AG09309 (cell line): ENCODE measurements at regions not wholly inside any gene's neighbourhood (a gene's known extent, or its start where the extent isn't known, plus 50 kb on each side); places are given as distances from the start of the nearest gene placed in this dataset.
"Not testable (repeated sequence)": the region's sequence is repeated elsewhere in the genome, so short reads cannot be mapped to it uniquely, and the experiment has no call there.

Source experiments
- DNase-seq: peaks from one replicate; pipeline ENCODE4 v3.0.0-alpha.2; 2010; ENCODE audit warnings: low read depth
- H3K4me3 ChIP-seq: 2 replicates; pipeline ENCODE4 v1.5.1; 2011; ENCODE audit warnings: mild to moderate bottlenecking, low read depth, low read length, moderate library complexity; ENCODE audit not compliant: control insufficient read depth
- TF ChIP-seq, protein P1 (sequence below): IDR thresholded peaks from 2 replicates; pipeline ENCODE4 v1.5.1; 2011; ENCODE audit warnings: mild to moderate bottlenecking, low read depth, low read length, inconsistent platforms; ENCODE audit not compliant: insufficient read depth, control insufficient read depth; ENCODE audit errors: missing control alignments

DNA sequence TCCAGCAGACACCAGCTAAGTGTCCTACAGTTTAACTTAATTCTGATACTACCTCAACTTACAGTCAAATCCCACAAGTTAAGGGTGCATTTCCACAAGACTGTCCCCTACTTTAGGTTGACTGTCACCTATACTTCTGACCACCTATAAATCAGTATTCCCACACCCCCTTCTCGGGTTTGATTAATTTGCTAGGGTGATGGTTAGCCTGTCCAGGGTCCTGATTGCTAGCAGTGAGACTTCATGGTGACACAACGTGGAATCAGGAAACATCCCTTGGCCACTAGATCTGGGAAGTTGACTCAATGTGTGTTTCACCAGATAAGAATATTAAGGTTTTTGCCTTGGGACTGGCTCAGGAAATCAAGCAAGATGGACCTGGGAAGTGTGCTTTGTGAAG lies 88.4 kb downstream of the OR13A1 start:
- DNase-seq, result no peak
- no peak overlapping the region for H3K4me3 ChIP-seq
- TF ChIP-seq, protein P1, sequence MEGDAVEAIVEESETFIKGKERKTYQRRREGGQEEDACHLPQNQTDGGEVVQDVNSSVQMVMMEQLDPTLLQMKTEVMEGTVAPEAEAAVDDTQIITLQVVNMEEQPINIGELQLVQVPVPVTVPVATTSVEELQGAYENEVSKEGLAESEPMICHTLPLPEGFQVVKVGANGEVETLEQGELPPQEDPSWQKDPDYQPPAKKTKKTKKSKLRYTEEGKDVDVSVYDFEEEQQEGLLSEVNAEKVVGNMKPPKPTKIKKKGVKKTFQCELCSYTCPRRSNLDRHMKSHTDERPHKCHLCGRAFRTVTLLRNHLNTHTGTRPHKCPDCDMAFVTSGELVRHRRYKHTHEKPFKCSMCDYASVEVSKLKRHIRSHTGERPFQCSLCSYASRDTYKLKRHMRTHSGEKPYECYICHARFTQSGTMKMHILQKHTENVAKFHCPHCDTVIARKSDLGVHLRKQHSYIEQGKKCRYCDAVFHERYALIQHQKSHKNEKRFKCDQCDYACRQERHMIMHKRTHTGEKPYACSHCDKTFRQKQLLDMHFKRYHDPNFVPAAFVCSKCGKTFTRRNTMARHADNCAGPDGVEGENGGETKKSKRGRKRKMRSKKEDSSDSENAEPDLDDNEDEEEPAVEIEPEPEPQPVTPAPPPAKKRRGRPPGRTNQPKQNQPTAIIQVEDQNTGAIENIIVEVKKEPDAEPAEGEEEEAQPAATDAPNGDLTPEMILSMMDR, result no peak

DNA sequence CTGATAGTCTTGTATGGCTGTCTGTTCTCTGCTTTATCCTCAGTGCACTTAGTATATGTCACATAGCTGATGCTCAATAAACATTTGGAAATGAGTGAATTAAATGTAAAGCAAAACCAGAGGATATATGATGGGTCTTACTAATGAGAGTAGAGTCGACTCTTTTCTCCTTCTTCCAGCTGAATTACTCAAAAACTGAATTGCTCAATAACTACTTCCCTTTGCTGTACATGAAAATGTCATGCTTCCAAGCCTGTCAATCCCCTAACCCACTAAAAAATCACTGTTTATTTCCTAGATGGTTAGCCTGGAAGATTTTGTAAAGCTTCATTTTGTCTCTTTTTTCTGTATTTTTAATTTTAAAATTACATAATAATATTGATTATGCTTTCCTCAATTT lies 88.0 kb downstream of the OR13A1 start:
- no peak overlapping the region for H3K4me3 ChIP-seq
- TF ChIP-seq, protein P1, result no peak
- no peak for DNase-seq

DNA sequence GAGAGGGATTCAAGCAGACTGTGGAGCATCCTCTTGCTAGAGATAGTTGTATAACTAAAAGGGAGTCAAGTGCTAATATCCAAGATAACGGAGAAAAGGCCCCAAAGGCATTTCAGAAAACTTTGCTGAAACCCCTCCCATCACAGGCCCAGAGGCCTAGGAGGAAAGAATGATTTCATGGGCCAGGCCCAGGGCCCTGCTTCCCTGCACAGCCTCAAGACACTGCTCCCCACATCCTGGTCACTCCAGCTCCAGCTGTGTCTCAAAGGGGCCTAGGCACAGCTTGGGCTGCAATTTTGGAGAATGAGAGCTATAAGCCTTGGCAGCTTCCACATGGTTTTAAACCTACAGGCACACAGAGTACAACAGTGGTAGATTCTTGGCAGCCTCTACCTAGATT lies 85.6 kb downstream of the OR13A1 start:
- H3K4me3 ChIP-seq, result no peak overlapping the region
- no peak for DNase-seq
- TF ChIP-seq, protein P1, result no peak

DNA sequence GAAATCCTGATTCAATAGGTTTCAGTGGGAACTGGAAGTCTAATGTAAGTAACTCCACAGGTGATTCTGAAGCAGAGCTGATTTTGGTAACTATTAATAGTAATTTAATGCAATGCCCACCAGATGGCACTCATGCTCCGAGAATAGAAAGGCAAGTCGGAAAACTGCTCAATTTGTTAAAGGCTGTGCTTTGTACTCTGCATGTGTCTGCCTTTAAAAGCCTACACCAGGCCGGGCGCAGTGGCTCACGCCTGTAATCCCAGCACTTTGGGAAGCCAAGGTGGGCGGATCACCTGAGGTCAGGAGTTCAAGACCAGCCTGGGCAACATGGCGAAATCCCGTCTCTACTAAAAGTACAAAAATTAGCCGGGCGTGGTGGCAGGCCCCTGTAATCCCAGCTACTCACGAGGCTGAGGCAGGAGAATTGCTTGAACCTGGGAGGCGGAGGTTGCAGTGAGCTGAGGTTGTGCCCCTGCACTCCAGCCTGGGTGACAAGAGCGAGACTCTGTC lies 80.1 kb downstream of the OR13A1 start:
- TF ChIP-seq, protein P1, result peak; percentile 50
- not testable (repeated sequence) for H3K4me3 ChIP-seq

DNA sequence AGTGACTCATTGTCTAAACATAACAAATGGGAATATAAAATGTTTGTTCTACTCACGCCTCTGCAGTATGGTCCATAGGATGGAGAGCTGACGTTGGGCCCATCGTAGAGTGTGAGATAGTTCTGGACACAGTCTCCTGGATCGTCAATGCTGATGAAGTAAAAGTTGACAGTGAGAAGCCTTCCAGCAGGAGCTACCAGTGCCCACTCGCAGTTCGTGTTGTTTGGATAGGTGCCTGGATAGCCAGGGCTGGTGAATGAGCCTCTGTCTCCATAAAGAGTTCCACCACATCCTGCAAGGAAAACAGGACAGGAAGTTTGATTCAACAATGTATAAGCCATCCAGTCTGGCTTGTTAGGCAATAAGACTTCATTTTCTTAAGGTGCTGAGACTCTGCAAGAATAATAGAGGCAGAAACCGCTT lies 79.6 kb downstream of the OR13A1 start:
- no peak overlapping the region for H3K4me3 ChIP-seq
- DNase-seq, result no peak
- TF ChIP-seq, protein P1, result no peak

More for the DNA sequence above, 80.1 kb downstream of the OR13A1 start:
- DNase-seq, result peak; percentile 34

DNA sequence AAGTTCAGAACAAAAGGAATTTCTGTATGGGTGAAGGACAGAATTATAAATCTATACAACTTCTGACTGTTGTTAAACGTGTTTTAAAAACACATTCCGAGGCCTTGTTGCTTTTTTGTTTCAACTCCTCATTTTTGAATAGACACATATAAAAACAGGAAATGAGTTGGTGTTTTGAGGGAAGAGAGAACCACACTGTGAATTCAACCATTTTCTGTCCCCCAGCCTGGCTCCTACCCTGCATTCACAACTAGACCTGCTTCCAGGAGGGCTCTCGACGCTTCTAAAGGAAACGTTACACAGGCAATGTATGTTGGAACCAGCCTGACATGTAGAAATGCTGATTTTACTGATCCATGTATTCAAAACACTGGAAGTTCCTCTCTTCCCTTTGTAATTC lies 76.5 kb downstream of the OR13A1 start:
- TF ChIP-seq, protein P1, result no peak
- H3K4me3 ChIP-seq, result no peak overlapping the region
- no peak for DNase-seq

DNA sequence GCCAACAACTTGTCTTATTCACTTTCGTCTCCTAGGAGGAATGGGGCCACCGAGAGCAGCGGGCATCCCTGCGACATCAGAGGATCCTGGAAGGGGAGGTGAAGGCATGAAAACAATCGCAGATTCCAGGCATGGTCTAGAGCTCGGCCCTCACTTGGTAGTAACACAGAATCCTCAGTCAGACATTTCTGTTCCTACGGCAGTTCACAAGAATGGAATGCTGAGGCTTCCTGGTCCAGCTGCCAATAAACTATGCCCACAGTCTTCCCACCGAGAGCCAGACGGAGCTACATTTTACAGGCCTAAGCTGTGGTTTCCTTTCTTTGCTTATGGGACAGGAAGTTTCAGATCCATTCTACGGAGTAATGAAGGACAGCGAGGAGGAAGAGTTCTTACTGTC lies 75.8 kb downstream of the OR13A1 start:
- H3K4me3 ChIP-seq, result no peak overlapping the region
- TF ChIP-seq, protein P1, result no peak
- peak; percentile 28 for DNase-seq
